Activated CD4-positive, alpha-beta T cell treated with anti-CD3 and anti-CD28 coated beads, Interleukin-2, amount 10 ng/mL, durations not matched to agents 7 days and 5 days (primary cell): ENCODE measurements at regions not wholly inside any gene's neighbourhood (a gene's known extent, or its start where the extent isn't known, plus 50 kb on each side); places are given as distances from the start of the nearest gene placed in this dataset.

Experiments used
- CTCF ChIA-PET: fragments of 350-600 bp; sonication (Branson Sonifier 250); formaldehyde crosslinking; loops from one replicate; lab custom pipeline; 2021; ENCODE audit warnings: antibody characterized with exemption; lab: Charles Lee
- POLR2A ChIA-PET: fragments of 350-600 bp; sonication (Branson Sonifier 250); formaldehyde crosslinking; loops from one replicate; lab custom pipeline; 2021; ENCODE audit warnings: antibody characterized with exemption; lab: Charles Lee
- DNase-seq: peaks from one replicate; pipeline ENCODE4 v3.0.0-alpha.2; 2020
- H3K27ac Mint-ChIP-seq: one replicate; pipeline ENCODE4 v1.8.0; 2021; ENCODE audit warnings: mild to moderate bottlenecking, moderate library complexity, mixed read lengths
- H3K27me3 Mint-ChIP-seq: one replicate; pipeline ENCODE4 v1.8.0; 2021; ENCODE audit warnings: mixed read lengths
- H3K36me3 Mint-ChIP-seq: one replicate; pipeline ENCODE4 v1.8.0; 2021; ENCODE audit warnings: low read depth, mixed read lengths
- H3K4me1 Mint-ChIP-seq: one replicate; pipeline ENCODE4 v1.8.0; 2021; ENCODE audit warnings: mixed read lengths
- H3K4me3 Mint-ChIP-seq: one replicate; pipeline ENCODE4 v1.8.0; 2021; ENCODE audit warnings: mild to moderate bottlenecking, moderate library complexity, mixed read lengths
- H3K9me3 Mint-ChIP-seq: one replicate; pipeline ENCODE4 v1.8.0; 2021; ENCODE audit warnings: mixed read lengths

DNA sequence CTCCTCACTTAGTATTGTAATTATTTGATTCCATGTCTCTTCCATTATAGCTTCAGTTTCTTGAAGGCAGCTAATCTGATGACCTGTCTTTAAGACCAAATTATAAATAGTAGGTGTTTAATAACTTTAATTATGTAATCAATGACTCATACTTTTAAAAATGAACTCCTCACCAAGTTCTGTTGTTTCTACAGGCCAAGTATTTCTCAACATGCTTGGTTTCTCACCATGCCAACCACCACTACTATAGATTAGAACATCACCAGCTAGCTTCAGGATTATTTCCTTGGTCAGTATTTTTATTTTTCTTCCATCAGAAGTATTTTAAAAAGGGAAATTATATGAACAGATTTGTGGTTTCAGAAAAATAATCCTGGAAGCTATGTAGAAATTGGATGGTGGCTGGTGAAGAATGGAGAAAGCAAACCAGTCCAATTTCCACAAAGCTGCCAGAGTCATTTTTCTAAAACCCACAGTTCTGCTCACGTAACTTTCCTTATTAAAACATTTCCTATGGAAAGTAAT, 237.7 kb upstream of the DACH1 start:
- no peak overlapping the region for H3K27ac Mint-ChIP-seq
- ChIA-PET CTCF (no interaction called here), POLR2A (no interaction called here)
- H3K27me3 Mint-ChIP-seq, result no peaks in the 10 kb centered on the region
- no peaks in the 10 kb centered on the region for H3K36me3 Mint-ChIP-seq
- H3K4me1 Mint-ChIP-seq, result no peaks in the 10 kb centered on the region
- no peak for DNase-seq
- H3K4me3 Mint-ChIP-seq, result no peak overlapping the region
- H3K9me3 Mint-ChIP-seq, result peaks cover 3% of the 10 kb centered on the region

DNA sequence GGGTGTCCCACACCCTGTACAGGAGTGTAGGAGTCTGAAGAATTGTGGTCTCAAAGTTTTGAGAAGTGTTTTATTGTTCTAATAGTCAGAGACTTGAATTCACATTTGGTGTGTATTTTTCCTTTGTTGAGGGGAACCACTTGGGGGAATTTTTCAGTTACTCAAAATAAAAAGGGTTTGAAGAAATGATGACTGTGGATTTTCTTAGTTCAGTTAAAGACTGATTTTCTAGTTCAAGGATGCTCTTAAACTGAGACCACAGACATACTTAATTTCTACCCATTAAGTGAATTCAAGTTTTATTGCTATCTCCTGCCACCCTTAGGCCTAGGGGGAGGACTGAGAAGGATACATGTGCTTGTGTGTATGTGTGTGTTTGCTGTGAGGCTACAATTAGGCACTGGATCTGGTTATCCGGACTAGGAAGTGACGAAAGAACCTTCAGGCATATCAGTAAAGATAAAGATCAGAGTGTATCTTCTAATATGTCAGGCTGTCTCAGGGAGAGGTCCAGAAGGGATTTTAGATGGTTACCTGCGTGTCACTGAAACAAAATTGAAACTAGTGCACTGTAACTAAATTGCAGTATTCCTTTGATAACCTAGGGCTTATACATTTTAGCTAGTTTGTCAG, 234.9 kb upstream of the DACH1 start:
- Mint-ChIP-seq H3K4me3 (no peak overlapping the region), H3K4me1 (no peaks in the 10 kb centered on the region), H3K27ac (no peak overlapping the region), H3K36me3 (no peaks in the 10 kb centered on the region), H3K27me3 (no peaks in the 10 kb centered on the region), H3K9me3 (peaks cover 3% of the 10 kb centered on the region)
- POLR2A ChIA-PET, result no interaction called here
- CTCF ChIA-PET, result no interaction called here
- DNase-seq, result no peak

- Mint-ChIP-seq H3K27ac (no peak overlapping the region), H3K36me3 (no peaks in the 10 kb centered on the region), H3K27me3 (no peaks in the 10 kb centered on the region), H3K4me3 (no peak overlapping the region), H3K4me1 (no peaks in the 10 kb centered on the region), H3K9me3 (no peaks in the 10 kb centered on the region)
- POLR2A ChIA-PET, result no interaction called here
- no peak for DNase-seq
- CTCF ChIA-PET, result no interaction called here
Observed at GRCh38 chr13:72100339-72100738, 233.3 kb upstream of the DACH1 start.

DNA sequence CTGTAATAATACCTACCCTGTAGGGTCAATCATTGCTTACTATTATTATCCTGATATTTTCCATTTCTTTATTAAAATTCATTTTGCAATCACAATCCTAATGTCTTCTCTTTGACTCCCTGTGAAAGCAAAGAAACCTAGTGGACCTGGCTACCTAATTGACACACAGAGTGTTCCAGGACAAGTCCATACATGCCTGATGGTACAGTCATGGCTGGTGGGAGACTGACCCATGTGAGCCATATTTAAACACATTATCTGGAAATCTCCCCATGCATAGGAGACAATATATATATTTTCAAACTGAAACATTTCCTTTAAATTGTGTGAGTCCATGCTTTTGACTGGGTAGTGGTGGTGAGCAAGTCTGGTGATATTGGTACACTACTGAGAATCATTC, 230.6 kb upstream of the DACH1 start:
- no peak for DNase-seq
- Mint-ChIP-seq H3K4me3 (no peak overlapping the region), H3K4me1 (no peaks in the 10 kb centered on the region), H3K27ac (no peak overlapping the region), H3K27me3 (no peaks in the 10 kb centered on the region), H3K36me3 (no peaks in the 10 kb centered on the region), H3K9me3 (peaks cover 2% of the 10 kb centered on the region)
- CTCF ChIA-PET, result no interaction called here
- POLR2A ChIA-PET, result no interaction called here

DNA sequence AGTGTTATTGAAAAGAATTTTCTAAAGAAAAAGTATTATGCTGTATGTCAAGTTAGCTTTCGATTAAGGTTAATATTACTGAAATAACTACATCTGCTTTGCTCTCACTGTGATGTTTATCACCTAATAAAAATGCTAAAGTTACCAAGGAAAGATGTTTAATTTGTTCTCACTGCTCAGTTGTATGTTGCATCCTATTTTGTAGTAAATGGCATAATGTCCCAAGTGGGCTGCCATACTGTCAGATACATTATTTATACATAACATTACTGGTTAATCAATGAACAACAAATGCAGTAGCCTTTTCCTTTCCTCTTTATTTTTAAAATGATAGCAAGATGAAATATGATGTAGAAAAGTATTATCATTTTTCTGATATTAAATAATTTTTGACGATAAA, 226.3 kb upstream of the DACH1 start:
- POLR2A ChIA-PET, result no interaction called here
- CTCF ChIA-PET, result no interaction called here
- H3K27me3 Mint-ChIP-seq, result no peaks in the 10 kb centered on the region
- H3K36me3 Mint-ChIP-seq, result no peaks in the 10 kb centered on the region
- peaks cover 2% of the 10 kb centered on the region for H3K9me3 Mint-ChIP-seq
- no peak overlapping the region for H3K27ac Mint-ChIP-seq
- no peak overlapping the region for H3K4me3 Mint-ChIP-seq
- H3K4me1 Mint-ChIP-seq, result no peaks in the 10 kb centered on the region
- no peak for DNase-seq

DNA sequence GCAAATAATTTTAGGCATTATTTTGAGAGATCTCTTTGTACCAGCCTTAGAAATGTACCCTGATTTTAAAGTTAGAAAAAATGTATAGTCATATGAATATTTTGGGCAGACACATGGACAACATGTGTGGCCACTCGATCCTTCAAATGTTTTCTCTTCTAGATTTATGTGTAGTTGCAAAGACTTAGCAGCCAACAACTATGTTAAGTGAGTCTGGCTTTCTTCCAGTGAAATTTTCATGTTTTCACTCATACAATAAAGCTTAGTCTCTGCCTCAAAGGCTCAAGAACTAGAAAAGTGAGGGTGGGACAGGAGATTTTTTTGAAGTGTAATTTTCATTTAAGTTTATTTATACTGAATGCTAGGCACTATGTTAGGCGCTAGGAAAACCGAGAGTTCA, 207.7 kb upstream of the DACH1 start:
- Mint-ChIP-seq H3K27me3 (no peaks in the 10 kb centered on the region), H3K27ac (no peak overlapping the region), H3K4me1 (no peaks in the 10 kb centered on the region), H3K4me3 (no peak overlapping the region), H3K9me3 (no peaks in the 10 kb centered on the region), H3K36me3 (no peaks in the 10 kb centered on the region)
- no peak for DNase-seq
- ChIA-PET CTCF (interaction anchor here (0.7 kb wide), 1 partner anchor 1034 kb away, joined by 3 read pairs; no protein-coding TSS in a partner anchor), POLR2A (no interaction called here)

GRCh38 chr13:72072261-72072660, 205.3 kb upstream of the DACH1 start:
- Mint-ChIP-seq H3K4me1 (no peaks in the 10 kb centered on the region), H3K36me3 (no peaks in the 10 kb centered on the region), H3K27ac (no peak overlapping the region), H3K4me3 (no peak overlapping the region), H3K9me3 (no peaks in the 10 kb centered on the region), H3K27me3 (no peaks in the 10 kb centered on the region)
- DNase-seq, result no peak
- ChIA-PET POLR2A (no interaction called here), CTCF (no interaction called here)

DNA sequence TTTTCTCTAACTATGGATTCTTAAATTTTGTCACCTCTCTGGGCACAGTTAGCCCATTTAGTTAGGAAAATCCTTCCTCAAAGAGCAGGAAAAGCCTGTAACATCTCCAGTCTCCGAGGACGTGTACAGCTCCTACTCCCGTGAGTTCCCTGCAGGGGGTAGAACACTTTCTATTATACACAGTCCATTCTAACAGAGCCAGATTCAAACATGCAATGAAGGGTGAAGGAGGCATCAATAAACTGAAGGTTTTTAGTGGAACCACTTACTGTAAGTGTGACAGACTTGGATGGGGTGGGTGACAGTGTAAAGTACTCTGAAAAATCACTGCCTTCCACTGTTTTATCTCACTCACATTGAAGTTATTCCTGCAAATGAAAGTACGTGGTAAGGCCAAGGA, 204.7 kb upstream of the DACH1 start:
- DNase-seq, result no peak
- Mint-ChIP-seq H3K9me3 (no peaks in the 10 kb centered on the region), H3K27ac (no peak overlapping the region), H3K4me3 (no peak overlapping the region), H3K4me1 (no peaks in the 10 kb centered on the region), H3K27me3 (no peaks in the 10 kb centered on the region), H3K36me3 (no peaks in the 10 kb centered on the region)
- CTCF ChIA-PET, result no interaction called here
- POLR2A ChIA-PET, result no interaction called here

DNA sequence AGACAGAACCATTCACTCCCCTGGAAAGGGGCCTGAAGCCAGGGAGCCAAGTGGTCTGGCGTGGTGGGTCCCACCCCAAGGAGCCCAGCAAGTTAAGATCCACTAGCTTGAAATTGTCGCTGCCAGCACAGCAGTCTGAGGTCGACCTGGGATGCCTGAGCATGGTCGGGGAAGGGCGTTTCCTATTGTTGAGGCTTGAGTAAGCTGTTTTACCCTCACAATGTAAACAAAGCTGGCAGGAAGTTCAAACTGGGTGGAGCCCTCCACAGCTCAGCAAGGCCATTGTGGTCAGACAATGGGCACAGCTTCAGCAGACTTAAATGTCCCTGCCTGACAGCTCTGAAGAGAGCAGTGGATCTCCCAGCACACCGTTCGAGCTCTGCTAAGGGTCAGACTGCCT, 195.6 kb upstream of the DACH1 start:
- ChIA-PET CTCF (no interaction called here), POLR2A (no interaction called here)
- no peaks in the 10 kb centered on the region for H3K27me3 Mint-ChIP-seq
- H3K27ac Mint-ChIP-seq, result peak overlapping the region; percentile 57
- H3K4me3 Mint-ChIP-seq, result no peak overlapping the region
- H3K36me3 Mint-ChIP-seq, result no peaks in the 10 kb centered on the region
- peaks cover 9% of the 10 kb centered on the region for H3K4me1 Mint-ChIP-seq
- peaks cover 8% of the 10 kb centered on the region for H3K9me3 Mint-ChIP-seq
- DNase-seq, result peak; percentile 10

DNA sequence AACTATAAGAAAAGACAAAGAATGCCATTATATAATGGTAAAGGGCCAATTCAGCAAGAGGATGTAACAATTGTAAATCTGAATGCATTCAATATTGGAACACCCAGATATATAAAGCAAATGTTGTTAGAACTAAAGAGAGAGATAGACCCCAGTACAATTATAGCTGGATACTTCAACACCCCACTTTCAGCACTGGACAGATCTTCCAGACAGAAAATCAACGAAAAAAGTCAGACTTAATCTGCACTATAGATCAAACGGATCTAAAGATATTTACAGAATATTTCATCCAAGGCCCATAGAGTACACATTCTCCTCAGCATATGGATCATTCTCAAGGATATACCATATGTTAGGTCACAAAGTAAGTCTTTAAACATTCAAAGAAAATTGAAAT, 194.6 kb upstream of the DACH1 start:
- Mint-ChIP-seq H3K9me3 (peaks cover 8% of the 10 kb centered on the region), H3K4me3 (no peak overlapping the region), H3K36me3 (no peaks in the 10 kb centered on the region), H3K27me3 (no peaks in the 10 kb centered on the region), H3K27ac (no peak overlapping the region), H3K4me1 (peaks cover 9% of the 10 kb centered on the region)
- ChIA-PET POLR2A (no interaction called here), CTCF (no interaction called here)
- no peak for DNase-seq

GRCh38 chr13:72050251-72050650, 183.2 kb upstream of the DACH1 start:
- no peaks in the 10 kb centered on the region for H3K9me3 Mint-ChIP-seq
- POLR2A ChIA-PET, result no interaction called here
- no peaks in the 10 kb centered on the region for H3K27me3 Mint-ChIP-seq

GRCh38 chr13:72043366-72043765, 176.4 kb upstream of the DACH1 start:
- no peak for DNase-seq
- Mint-ChIP-seq H3K4me3 (no peak overlapping the region), H3K27ac (no peak overlapping the region), H3K4me1 (no peaks in the 10 kb centered on the region), H3K36me3 (no peaks in the 10 kb centered on the region), H3K9me3 (no peaks in the 10 kb centered on the region), H3K27me3 (no peaks in the 10 kb centered on the region)
- POLR2A ChIA-PET, result no interaction called here
- CTCF ChIA-PET, result no interaction called here

More at GRCh38 chr13:72050251-72050650, 183.2 kb upstream of the DACH1 start:
- Mint-ChIP-seq H3K4me1 (no peaks in the 10 kb centered on the region), H3K4me3 (no peak overlapping the region), H3K27ac (no peak overlapping the region), H3K36me3 (no peaks in the 10 kb centered on the region)
- CTCF ChIA-PET, result no interaction called here
- no peak for DNase-seq

- ChIA-PET CTCF (no interaction called here), POLR2A (no interaction called here)
- no peak overlapping the region for H3K4me3 Mint-ChIP-seq
- no peaks in the 10 kb centered on the region for H3K27me3 Mint-ChIP-seq
- no peaks in the 10 kb centered on the region for H3K9me3 Mint-ChIP-seq
- no peaks in the 10 kb centered on the region for H3K36me3 Mint-ChIP-seq
- DNase-seq, result no peak
- H3K4me1 Mint-ChIP-seq, result no peaks in the 10 kb centered on the region
- no peak overlapping the region for H3K27ac Mint-ChIP-seq
Observed at GRCh38 chr13:72041165-72041564, 174.2 kb upstream of the DACH1 start.

GRCh38 chr13:72039126-72039525, 172.1 kb upstream of the DACH1 start:
- H3K27me3 Mint-ChIP-seq, result no peaks in the 10 kb centered on the region
- H3K4me1 Mint-ChIP-seq, result no peaks in the 10 kb centered on the region
- DNase-seq, result no peak
- CTCF ChIA-PET, result no interaction called here
- no peaks in the 10 kb centered on the region for H3K9me3 Mint-ChIP-seq
- no peak overlapping the region for H3K4me3 Mint-ChIP-seq
- H3K27ac Mint-ChIP-seq, result no peak overlapping the region
- POLR2A ChIA-PET, result no interaction called here
- H3K36me3 Mint-ChIP-seq, result no peaks in the 10 kb centered on the region
